ENCODE measurements at regions not wholly inside any gene's neighbourhood (a gene's known extent, or its start where the extent isn't known, plus 50 kb on each side); places are given as distances from the start of the nearest gene placed in this dataset.

- TF ChIP-seq CTCF (IDR thresholded peaks at IDR 0.05): no peak
- TF ChIP-seq, protein P1, sequence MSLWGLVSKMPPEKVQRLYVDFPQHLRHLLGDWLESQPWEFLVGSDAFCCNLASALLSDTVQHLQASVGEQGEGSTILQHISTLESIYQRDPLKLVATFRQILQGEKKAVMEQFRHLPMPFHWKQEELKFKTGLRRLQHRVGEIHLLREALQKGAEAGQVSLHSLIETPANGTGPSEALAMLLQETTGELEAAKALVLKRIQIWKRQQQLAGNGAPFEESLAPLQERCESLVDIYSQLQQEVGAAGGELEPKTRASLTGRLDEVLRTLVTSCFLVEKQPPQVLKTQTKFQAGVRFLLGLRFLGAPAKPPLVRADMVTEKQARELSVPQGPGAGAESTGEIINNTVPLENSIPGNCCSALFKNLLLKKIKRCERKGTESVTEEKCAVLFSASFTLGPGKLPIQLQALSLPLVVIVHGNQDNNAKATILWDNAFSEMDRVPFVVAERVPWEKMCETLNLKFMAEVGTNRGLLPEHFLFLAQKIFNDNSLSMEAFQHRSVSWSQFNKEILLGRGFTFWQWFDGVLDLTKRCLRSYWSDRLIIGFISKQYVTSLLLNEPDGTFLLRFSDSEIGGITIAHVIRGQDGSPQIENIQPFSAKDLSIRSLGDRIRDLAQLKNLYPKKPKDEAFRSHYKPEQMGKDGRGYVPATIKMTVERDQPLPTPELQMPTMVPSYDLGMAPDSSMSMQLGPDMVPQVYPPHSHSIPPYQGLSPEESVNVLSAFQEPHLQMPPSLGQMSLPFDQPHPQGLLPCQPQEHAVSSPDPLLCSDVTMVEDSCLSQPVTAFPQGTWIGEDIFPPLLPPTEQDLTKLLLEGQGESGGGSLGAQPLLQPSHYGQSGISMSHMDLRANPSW (CRISPR knock-in tag; conservative IDR thresholded peaks at IDR 0.05; ENCODE audit: low read depth): no peak
- no peak for TF ChIP-seq ATF3 (CRISPR knock-in tag; conservative IDR thresholded peaks at IDR 0.05)
- TF ChIP-seq, protein P2, sequence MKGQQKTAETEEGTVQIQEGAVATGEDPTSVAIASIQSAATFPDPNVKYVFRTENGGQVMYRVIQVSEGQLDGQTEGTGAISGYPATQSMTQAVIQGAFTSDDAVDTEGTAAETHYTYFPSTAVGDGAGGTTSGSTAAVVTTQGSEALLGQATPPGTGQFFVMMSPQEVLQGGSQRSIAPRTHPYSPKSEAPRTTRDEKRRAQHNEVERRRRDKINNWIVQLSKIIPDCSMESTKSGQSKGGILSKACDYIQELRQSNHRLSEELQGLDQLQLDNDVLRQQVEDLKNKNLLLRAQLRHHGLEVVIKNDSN (CRISPR knock-in tag; IDR thresholded peaks at IDR 0.05): no peak
- TF ChIP-seq, protein P3, sequence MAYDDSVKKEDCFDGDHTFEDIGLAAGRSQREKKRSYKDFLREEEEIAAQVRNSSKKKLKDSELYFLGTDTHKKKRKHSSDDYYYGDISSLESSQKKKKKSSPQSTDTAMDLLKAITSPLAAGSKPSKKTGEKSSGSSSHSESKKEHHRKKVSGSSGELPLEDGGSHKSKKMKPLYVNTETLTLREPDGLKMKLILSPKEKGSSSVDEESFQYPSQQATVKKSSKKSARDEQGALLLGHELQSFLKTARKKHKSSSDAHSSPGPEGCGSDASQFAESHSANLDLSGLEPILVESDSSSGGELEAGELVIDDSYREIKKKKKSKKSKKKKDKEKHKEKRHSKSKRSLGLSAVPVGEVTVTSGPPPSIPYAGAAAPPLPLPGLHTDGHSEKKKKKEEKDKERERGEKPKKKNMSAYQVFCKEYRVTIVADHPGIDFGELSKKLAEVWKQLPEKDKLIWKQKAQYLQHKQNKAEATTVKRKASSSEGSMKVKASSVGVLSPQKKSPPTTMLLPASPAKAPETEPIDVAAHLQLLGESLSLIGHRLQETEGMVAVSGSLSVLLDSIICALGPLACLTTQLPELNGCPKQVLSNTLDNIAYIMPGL (CRISPR knock-in tag; IDR thresholded peaks at IDR 0.05): no peak
Observed at GRCh38 chrX:11867610-11868345, 109.7 kb downstream of the MSL3 start.
